ENCODE measurements at regions not wholly inside any gene's neighbourhood (a gene's known extent, or its start where the extent isn't known, plus 50 kb on each side); places are given as distances from the start of the nearest gene placed in this dataset.

DNA sequence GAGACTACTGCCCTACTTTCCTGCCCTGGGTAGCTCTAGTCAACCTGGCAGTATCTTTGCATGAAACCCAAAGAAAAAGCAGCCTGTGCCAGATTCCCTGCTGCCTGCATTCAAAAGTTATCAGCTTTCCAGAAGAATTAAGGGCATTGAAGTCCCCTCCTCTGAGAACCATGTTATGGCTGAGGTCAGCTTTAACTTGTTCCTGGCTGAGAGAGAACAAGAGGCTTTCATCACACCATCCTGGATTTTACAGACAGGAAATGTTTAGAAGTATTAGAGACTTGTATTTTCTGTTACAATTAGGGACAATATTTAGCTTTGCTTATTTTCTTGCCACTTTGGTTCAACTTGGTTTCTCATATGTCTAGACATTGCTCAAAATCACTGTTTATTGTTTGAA is 238.8 kb downstream of the ARL4A start:
- no peak for TF ChIP-seq POLR2AphosphoS5 (IDR thresholded peaks at IDR 0.05; ENCODE audit: low read depth)
- TF ChIP-seq, protein P1, sequence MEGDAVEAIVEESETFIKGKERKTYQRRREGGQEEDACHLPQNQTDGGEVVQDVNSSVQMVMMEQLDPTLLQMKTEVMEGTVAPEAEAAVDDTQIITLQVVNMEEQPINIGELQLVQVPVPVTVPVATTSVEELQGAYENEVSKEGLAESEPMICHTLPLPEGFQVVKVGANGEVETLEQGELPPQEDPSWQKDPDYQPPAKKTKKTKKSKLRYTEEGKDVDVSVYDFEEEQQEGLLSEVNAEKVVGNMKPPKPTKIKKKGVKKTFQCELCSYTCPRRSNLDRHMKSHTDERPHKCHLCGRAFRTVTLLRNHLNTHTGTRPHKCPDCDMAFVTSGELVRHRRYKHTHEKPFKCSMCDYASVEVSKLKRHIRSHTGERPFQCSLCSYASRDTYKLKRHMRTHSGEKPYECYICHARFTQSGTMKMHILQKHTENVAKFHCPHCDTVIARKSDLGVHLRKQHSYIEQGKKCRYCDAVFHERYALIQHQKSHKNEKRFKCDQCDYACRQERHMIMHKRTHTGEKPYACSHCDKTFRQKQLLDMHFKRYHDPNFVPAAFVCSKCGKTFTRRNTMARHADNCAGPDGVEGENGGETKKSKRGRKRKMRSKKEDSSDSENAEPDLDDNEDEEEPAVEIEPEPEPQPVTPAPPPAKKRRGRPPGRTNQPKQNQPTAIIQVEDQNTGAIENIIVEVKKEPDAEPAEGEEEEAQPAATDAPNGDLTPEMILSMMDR (conservative IDR thresholded peaks at IDR 0.05; ENCODE audit: low read depth in 2 of 2), result no peak

Measured in GM23338 (cell line).